Esophagus muscularis mucosa (tissue), 4 donors: ENCODE measurements at regions not wholly inside any gene's neighbourhood (a gene's known extent, or its start where the extent isn't known, plus 50 kb on each side); places are given as distances from the start of the nearest gene placed in this dataset.

Source experiments
- EP300 ChIP-seq: sonication (generic); formaldehyde crosslinking; IDR thresholded peaks from one replicate; pipeline ENCODE4 v1.6.1; 2017; ENCODE audit warnings: antibody characterized with exemption
- POLR2A ChIP-seq: fragments of 450-650 bp; IDR thresholded peaks from one replicate; pipeline ENCODE4 v1.6.1; 2017; ENCODE audit warnings: antibody characterized with exemption, moderate library complexity, mild to moderate bottlenecking, low read depth
- POLR2AphosphoS5 ChIP-seq, 2 donors: sonication (generic); formaldehyde crosslinking; IDR thresholded peaks; one replicate each; pipeline ENCODE4 v1.6.1; 2017; ENCODE audit warnings: antibody characterized with exemption in 2 of 2
- TF ChIP-seq, protein P1 (sequence below), 3 experiments: fragments of 200-600 bp in 2 of 3; fragments of 450-650 bp in 1 of 3; sonication (generic) in 2 of 3; IDR thresholded peaks; one replicate each; pipeline ENCODE4 v1.5.1; 2017 to 2019; ENCODE audit warnings: antibody characterized with exemption in 3 of 3, mild to moderate bottlenecking in 2 of 3, moderate library complexity in 1 of 3

- TF ChIP-seq, protein P1, sequence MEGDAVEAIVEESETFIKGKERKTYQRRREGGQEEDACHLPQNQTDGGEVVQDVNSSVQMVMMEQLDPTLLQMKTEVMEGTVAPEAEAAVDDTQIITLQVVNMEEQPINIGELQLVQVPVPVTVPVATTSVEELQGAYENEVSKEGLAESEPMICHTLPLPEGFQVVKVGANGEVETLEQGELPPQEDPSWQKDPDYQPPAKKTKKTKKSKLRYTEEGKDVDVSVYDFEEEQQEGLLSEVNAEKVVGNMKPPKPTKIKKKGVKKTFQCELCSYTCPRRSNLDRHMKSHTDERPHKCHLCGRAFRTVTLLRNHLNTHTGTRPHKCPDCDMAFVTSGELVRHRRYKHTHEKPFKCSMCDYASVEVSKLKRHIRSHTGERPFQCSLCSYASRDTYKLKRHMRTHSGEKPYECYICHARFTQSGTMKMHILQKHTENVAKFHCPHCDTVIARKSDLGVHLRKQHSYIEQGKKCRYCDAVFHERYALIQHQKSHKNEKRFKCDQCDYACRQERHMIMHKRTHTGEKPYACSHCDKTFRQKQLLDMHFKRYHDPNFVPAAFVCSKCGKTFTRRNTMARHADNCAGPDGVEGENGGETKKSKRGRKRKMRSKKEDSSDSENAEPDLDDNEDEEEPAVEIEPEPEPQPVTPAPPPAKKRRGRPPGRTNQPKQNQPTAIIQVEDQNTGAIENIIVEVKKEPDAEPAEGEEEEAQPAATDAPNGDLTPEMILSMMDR (IDR thresholded peaks at IDR 0.05), result no peak
- no peak for TF ChIP-seq EP300
- no peak for TF ChIP-seq POLR2A
- TF ChIP-seq POLR2AphosphoS5 (IDR thresholded peaks at IDR 0.05), result no peak
These were observed 72.6 kb upstream of the ZNF92 start for GRCh38 chr7:65301007-65301406.
